WTC11 (cell line): ENCODE measurements at regions not wholly inside any gene's neighbourhood (a gene's known extent, or its start where the extent isn't known, plus 50 kb on each side); places are given as distances from the start of the nearest gene placed in this dataset.

Experiments
- GABPB1 ChIP-seq: sonication (generic); formaldehyde crosslinking; IDR thresholded peaks from 2 replicates; pipeline ENCODE4 v1.8.1; 2023; ENCODE audit warnings: mild to moderate bottlenecking, missing genetic modification reagents
- JUN ChIP-seq: sonication (generic); formaldehyde crosslinking; IDR thresholded peaks from 2 replicates; pipeline ENCODE4 v1.8.0; 2023; ENCODE audit warnings: mild to moderate bottlenecking, missing genetic modification reagents
- MAX ChIP-seq: sonication (generic); formaldehyde crosslinking; IDR thresholded peaks from 2 replicates; pipeline ENCODE4 v1.8.0; 2022; ENCODE audit warnings: mild to moderate bottlenecking, missing genetic modification reagents
- NFYB ChIP-seq: sonication (generic); formaldehyde crosslinking; conservative IDR thresholded peaks from 2 replicates; pipeline ENCODE4 v1.8.0; 2022; ENCODE audit warnings: low read depth, missing genetic modification reagents
- USF1 ChIP-seq: sonication (generic); formaldehyde crosslinking; IDR thresholded peaks from 2 replicates; pipeline ENCODE4 v1.8.0; 2022; ENCODE audit warnings: mild to moderate bottlenecking, missing genetic modification reagents
- TF ChIP-seq, protein P1 (sequence below): fragments of 200-600 bp; IDR thresholded peaks from 2 replicates; pipeline ENCODE4 v1.8.0; 2022; ENCODE audit warnings: antibody characterized with exemption
- TF ChIP-seq, protein P2 (sequence below): sonication (generic); formaldehyde crosslinking; IDR thresholded peaks from 2 replicates; pipeline ENCODE4 v1.8.1; 2023; ENCODE audit warnings: mild to moderate bottlenecking, missing genetic modification reagents, borderline replicate concordance
- TF ChIP-seq, protein P3 (sequence below): sonication (generic); formaldehyde crosslinking; IDR thresholded peaks from 2 replicates; pipeline ENCODE4 v1.8.1; 2022; ENCODE audit warnings: missing genetic modification reagents, borderline replicate concordance
- TF ChIP-seq, protein P4 (sequence below): sonication (generic); formaldehyde crosslinking; IDR thresholded peaks from 2 replicates; pipeline ENCODE4 v1.8.1; 2022; ENCODE audit warnings: mild to moderate bottlenecking, moderate library complexity, missing genetic modification reagents

GRCh38 chr13:53921473-53921872 lies 892.9 kb downstream of the OLFM4 start:
- TF ChIP-seq, protein P1, sequence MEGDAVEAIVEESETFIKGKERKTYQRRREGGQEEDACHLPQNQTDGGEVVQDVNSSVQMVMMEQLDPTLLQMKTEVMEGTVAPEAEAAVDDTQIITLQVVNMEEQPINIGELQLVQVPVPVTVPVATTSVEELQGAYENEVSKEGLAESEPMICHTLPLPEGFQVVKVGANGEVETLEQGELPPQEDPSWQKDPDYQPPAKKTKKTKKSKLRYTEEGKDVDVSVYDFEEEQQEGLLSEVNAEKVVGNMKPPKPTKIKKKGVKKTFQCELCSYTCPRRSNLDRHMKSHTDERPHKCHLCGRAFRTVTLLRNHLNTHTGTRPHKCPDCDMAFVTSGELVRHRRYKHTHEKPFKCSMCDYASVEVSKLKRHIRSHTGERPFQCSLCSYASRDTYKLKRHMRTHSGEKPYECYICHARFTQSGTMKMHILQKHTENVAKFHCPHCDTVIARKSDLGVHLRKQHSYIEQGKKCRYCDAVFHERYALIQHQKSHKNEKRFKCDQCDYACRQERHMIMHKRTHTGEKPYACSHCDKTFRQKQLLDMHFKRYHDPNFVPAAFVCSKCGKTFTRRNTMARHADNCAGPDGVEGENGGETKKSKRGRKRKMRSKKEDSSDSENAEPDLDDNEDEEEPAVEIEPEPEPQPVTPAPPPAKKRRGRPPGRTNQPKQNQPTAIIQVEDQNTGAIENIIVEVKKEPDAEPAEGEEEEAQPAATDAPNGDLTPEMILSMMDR, result no peak
- TF ChIP-seq, protein P2, sequence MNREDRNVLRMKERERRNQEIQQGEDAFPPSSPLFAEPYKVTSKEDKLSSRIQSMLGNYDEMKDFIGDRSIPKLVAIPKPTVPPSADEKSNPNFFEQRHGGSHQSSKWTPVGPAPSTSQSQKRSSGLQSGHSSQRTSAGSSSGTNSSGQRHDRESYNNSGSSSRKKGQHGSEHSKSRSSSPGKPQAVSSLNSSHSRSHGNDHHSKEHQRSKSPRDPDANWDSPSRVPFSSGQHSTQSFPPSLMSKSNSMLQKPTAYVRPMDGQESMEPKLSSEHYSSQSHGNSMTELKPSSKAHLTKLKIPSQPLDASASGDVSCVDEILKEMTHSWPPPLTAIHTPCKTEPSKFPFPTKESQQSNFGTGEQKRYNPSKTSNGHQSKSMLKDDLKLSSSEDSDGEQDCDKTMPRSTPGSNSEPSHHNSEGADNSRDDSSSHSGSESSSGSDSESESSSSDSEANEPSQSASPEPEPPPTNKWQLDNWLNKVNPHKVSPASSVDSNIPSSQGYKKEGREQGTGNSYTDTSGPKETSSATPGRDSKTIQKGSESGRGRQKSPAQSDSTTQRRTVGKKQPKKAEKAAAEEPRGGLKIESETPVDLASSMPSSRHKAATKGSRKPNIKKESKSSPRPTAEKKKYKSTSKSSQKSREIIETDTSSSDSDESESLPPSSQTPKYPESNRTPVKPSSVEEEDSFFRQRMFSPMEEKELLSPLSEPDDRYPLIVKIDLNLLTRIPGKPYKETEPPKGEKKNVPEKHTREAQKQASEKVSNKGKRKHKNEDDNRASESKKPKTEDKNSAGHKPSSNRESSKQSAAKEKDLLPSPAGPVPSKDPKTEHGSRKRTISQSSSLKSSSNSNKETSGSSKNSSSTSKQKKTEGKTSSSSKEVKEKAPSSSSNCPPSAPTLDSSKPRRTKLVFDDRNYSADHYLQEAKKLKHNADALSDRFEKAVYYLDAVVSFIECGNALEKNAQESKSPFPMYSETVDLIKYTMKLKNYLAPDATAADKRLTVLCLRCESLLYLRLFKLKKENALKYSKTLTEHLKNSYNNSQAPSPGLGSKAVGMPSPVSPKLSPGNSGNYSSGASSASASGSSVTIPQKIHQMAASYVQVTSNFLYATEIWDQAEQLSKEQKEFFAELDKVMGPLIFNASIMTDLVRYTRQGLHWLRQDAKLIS (CRISPR knock-in tag), result no peak
- TF ChIP-seq MAX (CRISPR knock-in tag) (no peak), GABPB1 (CRISPR knock-in tag) (no peak), NFYB (CRISPR knock-in tag) (no peak), USF1 (CRISPR knock-in tag) (no peak), JUN (CRISPR knock-in tag) (no peak)
- TF ChIP-seq, protein P3, sequence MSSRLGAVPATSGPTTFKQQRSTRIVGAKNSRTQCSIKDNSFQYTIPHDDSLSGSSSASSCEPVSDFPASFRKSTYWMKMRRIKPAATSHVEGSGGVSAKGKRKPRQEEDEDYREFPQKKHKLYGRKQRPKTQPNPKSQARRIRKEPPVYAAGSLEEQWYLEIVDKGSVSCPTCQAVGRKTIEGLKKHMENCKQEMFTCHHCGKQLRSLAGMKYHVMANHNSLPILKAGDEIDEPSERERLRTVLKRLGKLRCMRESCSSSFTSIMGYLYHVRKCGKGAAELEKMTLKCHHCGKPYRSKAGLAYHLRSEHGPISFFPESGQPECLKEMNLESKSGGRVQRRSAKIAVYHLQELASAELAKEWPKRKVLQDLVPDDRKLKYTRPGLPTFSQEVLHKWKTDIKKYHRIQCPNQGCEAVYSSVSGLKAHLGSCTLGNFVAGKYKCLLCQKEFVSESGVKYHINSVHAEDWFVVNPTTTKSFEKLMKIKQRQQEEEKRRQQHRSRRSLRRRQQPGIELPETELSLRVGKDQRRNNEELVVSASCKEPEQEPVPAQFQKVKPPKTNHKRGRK (CRISPR knock-in tag), result no peak
- TF ChIP-seq, protein P4, sequence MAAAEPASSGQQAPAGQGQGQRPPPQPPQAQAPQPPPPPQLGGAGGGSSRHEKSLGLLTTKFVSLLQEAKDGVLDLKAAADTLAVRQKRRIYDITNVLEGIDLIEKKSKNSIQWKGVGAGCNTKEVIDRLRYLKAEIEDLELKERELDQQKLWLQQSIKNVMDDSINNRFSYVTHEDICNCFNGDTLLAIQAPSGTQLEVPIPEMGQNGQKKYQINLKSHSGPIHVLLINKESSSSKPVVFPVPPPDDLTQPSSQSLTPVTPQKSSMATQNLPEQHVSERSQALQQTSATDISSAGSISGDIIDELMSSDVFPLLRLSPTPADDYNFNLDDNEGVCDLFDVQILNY (CRISPR knock-in tag), result no peak
